Cardiac fibroblast (primary cell): ENCODE measurements at regions not wholly inside any gene's neighbourhood (a gene's known extent, or its start where the extent isn't known, plus 50 kb on each side); places are given as distances from the start of the nearest gene placed in this dataset.

Experiments used
- DNase-seq, 2 donors: peaks; one replicate each; pipeline versions ENCODE4 v3.0.0 to v3.0.0-alpha.2; 2010; ENCODE audit warnings: low read depth in 2 of 2
- H3K4me3 ChIP-seq, 2 donors: replicated peaks in 1 of 2; 1 replicate in 1 of 2; 2 replicates in 1 of 2; pipeline ENCODE4 v1.5.1; 2011; ENCODE audit warnings: low read depth in 2 of 2, low read length in 2 of 2, mild to moderate bottlenecking in 2 of 2, moderate library complexity in 1 of 2
- TF ChIP-seq, protein P1 (sequence below): IDR thresholded peaks from one replicate; pipeline ENCODE4 v1.5.1; 2011; ENCODE audit warnings: low read depth, mild to moderate bottlenecking, low read length, inconsistent platforms

DNA sequence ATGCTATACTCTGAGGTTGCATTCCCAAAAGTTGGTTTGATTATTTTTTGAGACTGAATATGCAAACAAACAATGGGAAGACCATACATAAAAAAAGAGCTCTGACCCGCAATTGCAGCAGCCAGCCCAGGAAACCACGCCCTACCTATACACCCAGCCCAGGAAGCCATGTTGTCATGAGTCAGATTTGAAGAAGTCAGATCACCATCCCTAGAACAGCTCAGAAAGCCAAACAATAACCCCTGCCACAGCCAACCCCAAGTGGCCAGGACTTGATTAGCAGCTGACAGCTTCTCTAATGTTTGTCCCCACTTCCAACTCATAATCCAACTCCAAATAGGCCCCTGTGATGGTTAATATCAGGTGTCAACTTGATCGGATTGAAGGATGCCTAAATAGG lies 621.9 kb downstream of the NPHP4 start:
- TF ChIP-seq, protein P1, sequence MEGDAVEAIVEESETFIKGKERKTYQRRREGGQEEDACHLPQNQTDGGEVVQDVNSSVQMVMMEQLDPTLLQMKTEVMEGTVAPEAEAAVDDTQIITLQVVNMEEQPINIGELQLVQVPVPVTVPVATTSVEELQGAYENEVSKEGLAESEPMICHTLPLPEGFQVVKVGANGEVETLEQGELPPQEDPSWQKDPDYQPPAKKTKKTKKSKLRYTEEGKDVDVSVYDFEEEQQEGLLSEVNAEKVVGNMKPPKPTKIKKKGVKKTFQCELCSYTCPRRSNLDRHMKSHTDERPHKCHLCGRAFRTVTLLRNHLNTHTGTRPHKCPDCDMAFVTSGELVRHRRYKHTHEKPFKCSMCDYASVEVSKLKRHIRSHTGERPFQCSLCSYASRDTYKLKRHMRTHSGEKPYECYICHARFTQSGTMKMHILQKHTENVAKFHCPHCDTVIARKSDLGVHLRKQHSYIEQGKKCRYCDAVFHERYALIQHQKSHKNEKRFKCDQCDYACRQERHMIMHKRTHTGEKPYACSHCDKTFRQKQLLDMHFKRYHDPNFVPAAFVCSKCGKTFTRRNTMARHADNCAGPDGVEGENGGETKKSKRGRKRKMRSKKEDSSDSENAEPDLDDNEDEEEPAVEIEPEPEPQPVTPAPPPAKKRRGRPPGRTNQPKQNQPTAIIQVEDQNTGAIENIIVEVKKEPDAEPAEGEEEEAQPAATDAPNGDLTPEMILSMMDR, result no peak
- no peak overlapping the region for H3K4me3 ChIP-seq
- no peak for DNase-seq

DNA sequence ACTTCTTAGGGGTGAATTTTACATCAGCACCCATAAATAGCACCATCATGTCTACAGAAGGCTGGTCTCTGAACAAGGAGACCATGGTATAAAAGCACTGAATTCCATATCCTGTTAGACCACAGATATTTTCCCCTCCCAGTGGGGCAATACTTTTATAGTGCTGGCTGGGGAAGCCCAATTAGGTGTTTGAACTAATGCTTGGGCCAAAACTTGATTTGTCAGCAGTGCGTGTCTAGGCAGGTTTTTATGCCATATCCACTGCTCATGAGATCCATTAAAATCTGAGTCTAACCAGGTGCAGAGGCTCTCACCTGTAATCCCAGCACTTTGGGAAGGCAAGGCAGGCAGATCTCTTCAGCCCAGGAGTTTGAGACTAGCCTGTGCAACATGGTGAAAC lies 623.0 kb downstream of the NPHP4 start:
- no peak for DNase-seq
- TF ChIP-seq, protein P1, result no peak
- H3K4me3 ChIP-seq, result no peak overlapping the region

DNA sequence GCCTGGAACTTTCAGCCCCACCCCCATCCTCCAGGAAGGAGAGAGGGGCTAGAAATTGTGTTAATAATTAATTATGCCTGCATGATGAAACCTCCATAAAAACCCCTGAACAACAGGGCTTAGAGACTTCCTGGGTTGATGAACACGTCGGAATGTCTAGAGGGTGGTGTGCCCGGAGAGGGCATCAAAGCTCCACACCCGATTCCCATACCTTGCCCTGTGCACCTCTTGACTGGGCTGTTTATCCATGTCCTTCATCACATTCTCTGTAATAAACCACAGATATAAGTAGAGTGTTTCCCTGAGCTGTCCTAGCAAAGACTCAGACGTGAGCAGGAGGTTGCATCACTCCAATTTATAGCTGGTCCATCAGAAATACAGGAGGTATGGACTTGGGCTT lies 624.0 kb downstream of the NPHP4 start:
- DNase-seq, result no peak
- H3K4me3 ChIP-seq, result no peak overlapping the region
- TF ChIP-seq, protein P1, result no peak

DNA sequence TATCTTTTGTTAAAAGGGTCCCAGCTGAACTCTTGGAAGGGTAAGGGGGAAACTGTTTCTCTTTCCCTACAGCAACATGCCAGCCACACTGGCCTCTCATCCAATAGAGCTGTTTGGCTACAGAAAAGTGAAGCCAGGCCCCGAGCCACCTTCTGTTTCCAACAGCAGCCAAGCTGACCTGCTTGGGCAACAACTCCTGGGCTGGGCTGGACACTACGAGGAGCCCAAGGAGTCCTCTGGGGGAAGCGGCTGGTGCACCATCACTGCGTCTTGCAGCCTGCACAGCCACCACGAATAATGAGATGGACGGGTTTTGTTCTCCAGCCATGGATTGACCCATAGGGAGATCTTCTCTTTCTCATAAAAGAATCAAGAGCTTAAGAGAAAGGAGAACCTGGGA lies 624.9 kb downstream of the NPHP4 start:
- DNase-seq, result no peak
- TF ChIP-seq, protein P1, result no peak
- no peak overlapping the region for H3K4me3 ChIP-seq

DNA sequence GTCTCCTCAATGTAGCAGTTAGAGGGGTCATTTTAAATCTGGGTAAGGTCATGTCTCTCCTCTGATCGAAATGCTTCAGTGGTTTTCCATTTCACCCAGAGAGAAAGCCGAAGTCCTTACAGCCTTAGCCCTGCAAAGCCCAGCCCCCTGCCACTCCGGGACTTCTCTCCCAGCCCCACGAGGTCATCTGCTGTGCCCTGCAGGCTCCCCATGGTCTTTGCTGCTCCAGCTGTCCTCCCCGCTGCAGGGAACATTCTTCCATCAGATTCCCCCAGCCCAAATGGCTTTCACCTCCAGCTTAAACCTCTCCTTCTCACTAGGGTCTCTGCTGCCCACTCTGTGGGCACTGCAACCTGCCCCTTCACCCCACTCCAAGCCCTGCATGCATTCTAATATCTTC lies 626.5 kb downstream of the NPHP4 start:
- no peak for DNase-seq
- H3K4me3 ChIP-seq, result no peak overlapping the region
- TF ChIP-seq, protein P1, result no peak

DNA sequence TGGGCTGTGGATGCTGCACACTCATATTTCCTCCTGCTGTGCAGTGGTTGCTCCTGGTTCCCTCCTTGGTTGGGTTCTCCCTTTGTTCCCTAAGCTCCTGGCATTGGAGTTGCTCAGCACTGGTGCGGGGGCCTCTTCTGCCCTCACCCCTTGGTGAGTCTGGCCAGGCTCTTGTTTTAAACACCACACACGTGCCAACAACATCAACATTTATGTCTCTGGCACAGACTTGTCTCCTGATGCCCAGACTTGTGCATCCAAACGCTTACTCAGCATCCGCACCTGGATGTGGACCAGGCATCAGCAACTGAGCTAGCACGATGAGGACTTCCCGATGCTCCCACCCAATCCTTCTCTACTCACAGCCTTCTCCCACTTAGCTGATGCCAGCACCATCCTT lies 627.6 kb downstream of the NPHP4 start:
- H3K4me3 ChIP-seq, result no peak overlapping the region
- TF ChIP-seq, protein P1, result no peak
- no peak for DNase-seq

DNA sequence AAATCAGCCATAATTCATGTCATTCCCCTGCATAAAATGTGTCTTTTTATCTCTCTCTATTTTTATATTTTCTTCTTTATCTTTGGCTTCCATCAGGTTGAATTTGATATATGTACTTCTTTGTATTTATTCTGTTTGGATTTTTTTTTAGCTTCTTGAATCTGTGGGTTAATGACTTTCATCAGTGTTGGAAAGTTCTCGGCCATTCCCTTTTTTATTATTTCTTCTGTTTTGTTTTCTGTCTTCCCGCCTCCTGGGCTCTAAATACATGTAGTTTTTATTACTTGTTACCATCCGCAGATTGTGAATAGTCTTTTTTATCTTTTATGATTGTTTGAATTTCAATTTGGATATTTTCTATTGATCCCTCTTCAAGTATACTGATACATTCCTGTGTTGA lies 637.5 kb downstream of the NPHP4 start:
- H3K4me3 ChIP-seq, result no peak overlapping the region
- TF ChIP-seq, protein P1, result no peak
- DNase-seq, result no peak
